ENCODE measurements at regions not wholly inside any gene's neighbourhood (a gene's known extent, or its start where the extent isn't known, plus 50 kb on each side); places are given as distances from the start of the nearest gene placed in this dataset.

DNA sequence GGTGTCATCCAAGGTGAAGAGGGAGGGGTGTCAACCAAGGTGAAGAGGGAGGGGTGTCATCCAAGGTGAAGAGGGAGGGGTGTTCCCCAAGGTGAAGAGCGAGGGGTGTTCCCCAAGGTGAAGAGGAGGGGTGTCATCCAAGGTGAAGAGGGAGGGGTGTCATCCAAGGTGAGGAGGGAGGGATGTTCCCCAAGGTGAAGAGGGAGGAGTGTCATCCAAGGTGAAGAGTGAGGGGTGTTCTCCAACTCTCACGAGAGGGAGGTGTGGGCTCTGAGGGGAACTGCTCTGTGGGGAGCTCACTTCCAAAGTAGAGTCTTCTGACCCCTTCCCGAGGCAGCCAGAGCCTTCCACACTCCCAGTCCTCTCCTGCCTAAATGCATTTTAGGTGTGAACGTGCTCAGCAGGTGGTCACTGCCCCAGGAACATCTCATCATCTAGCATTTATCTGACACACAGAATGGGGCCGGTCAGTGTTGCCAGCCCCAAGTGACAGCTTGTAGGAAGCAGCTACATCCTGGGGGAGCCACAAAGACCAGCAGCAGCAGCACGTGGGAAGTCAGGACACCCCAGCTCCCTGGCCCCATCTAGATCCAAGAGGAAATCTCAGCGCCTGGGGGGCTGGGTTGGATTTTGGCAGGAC lies 323.8 kb downstream of the GLRX3 start:
- TF ChIP-seq SP1 (IDR thresholded peaks at IDR 0.05) (no peak), HDGF (IDR thresholded peaks at IDR 0.05; ENCODE audit: borderline replicate concordance) (no peak), TARDBP (IDR thresholded peaks at IDR 0.05) (no peak)

Data from HEK293T (cell line).